DMS153 (cell line): ENCODE measurements at regions not wholly inside any gene's neighbourhood (a gene's known extent, or its start where the extent isn't known, plus 50 kb on each side); places are given as distances from the start of the nearest gene placed in this dataset.

Experiments used
- DNase-seq: peaks from one replicate; lab custom pipeline; 2025; lab: John Stamatoyannopoulos, UW

GRCh38 chr2:196360650-196361049 lies 189.3 kb upstream of the STK17B start:
- no peak for DNase-seq

GRCh38 chr2:196361606-196362326 lies 190.4 kb upstream of the STK17B start:
- no peak for DNase-seq

GRCh38 chr2:196362973-196363549 lies 191.7 kb upstream of the STK17B start:
- DNase-seq, result no peak

- DNase-seq, result no peak
Observed at GRCh38 chr2:196365145-196365544, 193.8 kb upstream of the STK17B start.

DNA sequence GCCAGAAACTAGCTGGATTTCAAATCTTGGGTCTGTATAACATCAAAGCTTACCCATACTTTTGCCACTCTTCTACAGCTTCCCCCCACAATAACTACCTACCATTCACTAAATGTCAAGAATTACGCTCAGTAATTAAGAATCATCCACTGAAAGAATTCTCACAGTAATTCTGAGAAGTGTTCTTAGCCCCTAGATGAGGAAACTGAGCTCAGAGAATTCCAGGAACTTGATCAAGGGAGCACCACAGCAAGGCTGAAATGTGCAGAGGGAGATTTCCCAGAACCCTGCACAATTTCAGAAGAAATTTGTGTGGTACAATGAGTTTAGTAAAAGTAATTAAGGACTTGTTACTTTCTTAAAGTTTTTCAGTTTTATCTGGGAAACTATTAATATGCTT lies 194.5 kb upstream of the STK17B start:
- no peak for DNase-seq

GRCh38 chr2:196367633-196368032 lies 196.3 kb upstream of the STK17B start:
- DNase-seq, result no peak

- no peak for DNase-seq
Observed at GRCh38 chr2:196368546-196369225, 197.3 kb upstream of the STK17B start.

DNA sequence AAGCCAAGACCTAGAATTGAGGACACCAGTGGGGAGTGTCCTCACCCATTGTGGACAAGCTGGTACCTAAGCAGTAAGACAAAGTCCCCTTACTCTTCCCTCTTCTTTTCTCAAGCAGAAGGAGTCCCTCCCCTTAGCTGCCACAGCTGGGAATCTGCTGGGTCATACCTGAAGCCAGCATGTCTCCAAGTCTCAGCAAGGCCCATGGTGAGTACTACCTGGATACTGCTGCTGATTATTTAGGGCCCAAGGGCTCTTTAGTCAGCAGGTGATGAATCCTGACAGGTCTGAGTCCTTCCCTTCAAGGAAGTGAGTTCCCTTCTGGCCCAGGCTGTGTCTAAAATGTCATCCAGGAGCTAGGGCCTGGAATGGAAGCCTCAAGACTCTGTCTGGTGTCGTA lies 198.6 kb upstream of the STK17B start:
- DNase-seq, result no peak

DNA sequence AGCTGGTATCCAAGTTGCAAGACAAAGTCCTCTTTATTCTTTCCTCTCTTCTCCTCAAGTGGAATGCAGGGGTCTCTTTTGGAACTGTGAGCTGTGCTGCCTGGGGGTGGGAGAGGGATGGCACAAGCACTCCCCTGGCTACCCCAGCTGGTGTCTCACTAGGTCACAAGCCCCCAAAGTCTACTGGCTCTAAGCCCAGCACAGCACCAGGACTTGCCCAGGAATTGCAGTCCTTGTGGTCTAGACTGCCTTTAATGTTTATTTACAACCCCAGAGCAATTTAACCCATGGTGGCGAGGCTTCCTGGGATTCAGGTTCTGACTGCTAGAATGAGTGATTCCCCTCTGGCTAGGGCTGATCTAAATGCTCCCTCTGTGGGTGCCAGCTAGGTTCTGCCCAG lies 199.0 kb upstream of the STK17B start:
- no peak for DNase-seq

DNA sequence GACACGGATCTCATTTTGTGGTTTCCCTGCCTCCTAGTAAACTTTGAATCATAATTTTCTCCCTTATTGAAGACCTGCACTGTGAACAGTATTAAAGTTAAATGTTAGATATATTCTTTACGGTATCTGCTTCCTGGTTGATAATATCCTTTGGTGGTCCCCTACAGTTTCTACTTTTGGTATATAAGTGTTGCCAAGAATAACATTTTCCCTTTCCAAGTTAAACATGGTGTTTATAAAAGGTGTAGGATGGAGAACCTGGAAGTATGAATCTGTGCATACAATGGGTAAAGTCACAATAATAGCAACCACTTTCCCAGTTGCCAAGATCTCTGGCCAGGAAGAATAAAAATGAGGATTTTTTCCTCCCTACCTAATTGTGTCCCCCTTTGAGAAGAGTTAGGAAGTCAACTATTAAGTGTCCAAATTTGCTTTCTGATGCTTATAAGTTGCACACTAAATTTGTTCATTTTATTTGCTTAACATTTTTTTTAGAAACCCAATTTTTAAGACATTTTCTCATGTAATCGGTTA lies 201.0 kb upstream of the STK17B start:
- DNase-seq, result no peak

DNA sequence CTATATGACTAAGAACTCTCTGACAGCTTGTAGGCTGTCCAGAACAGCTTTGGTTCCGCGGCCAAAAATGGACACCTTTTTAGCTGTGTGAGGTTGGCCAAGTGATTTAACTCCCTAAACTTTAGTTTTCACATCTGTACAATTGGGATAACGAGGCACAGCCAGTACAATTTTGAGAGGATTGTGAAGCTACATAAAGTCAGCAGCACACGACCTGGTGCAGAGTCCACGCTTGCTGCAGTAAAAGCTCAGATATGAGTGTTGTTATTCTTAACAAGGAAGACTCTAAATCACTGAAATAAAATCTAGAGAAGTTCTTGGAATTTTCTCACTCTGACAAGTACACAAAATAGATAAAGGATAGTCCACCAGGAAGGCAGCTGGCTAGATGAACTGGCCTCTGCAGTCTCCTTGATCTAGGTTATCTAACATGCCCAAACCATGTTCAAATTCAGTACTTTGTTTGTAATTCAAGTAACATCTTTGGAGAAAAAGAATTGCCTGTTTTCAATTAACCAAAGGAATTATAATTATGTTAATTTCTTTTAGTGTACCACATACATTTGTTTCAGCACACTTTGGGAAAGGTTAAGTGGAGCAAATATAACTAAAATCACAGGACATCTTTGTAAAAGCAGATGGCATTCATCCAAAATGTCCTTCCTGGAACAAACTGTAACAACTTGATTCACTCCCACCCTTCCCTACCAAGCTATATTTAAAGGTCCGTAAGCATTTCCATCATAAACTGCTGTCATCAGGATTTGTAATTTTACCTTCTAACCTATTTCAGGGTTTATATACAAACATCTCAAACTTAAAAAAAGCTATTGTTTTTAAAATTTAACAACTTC lies 201.7 kb upstream of the STK17B start:
- no peak for DNase-seq

DNA sequence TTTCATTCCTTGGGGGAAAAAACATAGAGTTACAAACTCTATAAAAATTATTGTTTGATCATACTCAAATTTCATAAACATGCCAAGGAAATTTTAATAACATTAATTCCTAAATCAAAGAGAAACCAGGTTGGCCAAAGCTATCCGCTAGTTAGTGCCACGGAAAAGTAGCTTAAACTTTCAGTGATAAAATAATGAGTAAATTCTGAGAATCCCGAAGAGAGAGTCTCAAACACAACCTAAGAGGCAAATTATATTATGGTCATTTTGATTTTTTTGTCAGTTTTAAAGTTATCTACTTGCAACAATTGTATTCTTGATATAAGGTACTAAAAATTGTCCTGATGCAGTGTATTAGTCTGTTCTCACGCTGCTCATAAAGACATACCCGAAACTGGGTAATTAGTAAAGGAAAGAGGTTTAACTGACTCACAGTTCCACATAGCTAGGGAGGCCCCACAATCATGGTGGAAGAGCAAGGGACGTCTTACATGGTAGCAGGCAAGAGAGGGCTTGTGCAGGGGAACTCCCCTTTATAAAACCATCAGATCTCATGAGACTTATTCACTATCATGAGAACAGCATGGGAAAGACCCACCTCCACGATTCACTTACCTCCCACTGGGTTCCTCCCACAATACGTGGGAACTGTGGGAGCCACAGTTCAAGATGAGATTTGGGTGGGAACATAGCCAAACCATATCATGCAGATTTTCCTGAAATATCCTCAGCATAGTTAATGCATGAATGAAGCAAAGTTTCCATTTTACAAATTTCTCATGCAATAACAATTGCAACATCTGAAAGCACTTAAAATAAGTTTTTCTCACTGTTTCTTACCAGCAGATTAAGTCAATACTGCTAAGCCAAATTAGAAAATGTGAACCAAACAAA lies 205.9 kb upstream of the STK17B start:
- DNase-seq, result no peak

GRCh38 chr2:196379600-196379999 lies 208.2 kb upstream of the STK17B start:
- no peak for DNase-seq

DNA sequence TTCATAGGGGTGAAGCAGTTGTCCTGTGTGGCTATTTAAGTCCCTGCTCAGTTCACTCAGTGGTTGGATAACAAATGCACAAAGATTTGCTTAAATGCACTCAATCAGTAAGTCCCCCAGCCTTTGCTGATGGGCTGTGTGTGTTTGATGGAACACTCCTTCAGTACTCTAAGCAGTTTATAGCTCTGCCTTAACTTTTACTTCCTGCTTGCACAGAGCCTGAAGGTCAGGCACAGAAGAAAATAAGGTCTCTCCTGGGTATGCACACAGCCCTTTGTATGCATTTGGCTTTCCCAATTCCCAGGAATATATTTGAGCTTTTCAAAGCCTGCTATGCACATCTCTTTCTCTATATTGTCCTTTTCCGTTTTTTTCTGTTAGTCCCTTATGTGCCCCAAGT lies 208.7 kb upstream of the STK17B start:
- DNase-seq, result no peak

- no peak for DNase-seq
Observed at GRCh38 chr2:196380575-196380974, 209.2 kb upstream of the STK17B start.

GRCh38 chr2:196381464-196381863 lies 210.1 kb upstream of the STK17B start:
- DNase-seq, result no peak

DNA sequence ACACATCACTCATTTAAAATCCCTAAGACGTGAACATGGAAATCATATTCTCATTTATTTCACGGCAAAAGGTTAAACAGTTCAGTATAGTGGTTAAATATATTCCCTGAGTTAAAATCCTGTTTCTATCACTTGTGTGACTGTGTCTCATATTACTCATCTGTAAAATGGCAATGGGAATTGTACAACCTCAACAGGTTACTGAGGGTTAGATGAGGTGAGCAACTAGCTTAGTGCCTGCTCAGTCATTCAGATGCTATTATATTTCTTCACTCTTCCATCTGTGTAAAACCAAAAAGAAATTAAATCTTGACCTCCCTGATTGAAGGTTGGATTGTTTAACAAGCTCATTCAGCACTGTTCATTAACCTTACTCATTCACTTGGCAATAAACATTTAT lies 212.4 kb upstream of the STK17B start:
- no peak for DNase-seq

DNA sequence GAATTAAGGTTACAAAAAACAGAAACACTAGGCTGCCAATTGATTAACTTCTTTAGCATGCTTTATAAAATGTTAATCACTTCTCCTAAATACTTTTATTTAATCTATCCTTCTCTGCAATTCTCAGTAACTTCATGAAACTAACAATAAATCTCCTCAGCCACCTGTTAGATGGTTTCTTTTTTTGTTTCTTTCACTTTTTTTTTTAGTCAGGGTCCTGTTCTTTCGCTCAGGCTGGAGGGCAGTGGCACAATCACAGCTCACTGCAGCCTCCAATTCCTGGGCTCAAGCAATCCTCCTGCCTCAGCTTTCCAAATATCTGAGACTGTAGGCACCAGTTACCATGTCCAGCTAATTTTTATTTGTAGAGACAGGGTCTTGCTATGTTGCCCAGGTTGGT lies 213.4 kb upstream of the STK17B start:
- DNase-seq, result no peak

- no peak for DNase-seq
Observed at GRCh38 chr2:196389670-196390069, 218.3 kb upstream of the STK17B start.

DNA sequence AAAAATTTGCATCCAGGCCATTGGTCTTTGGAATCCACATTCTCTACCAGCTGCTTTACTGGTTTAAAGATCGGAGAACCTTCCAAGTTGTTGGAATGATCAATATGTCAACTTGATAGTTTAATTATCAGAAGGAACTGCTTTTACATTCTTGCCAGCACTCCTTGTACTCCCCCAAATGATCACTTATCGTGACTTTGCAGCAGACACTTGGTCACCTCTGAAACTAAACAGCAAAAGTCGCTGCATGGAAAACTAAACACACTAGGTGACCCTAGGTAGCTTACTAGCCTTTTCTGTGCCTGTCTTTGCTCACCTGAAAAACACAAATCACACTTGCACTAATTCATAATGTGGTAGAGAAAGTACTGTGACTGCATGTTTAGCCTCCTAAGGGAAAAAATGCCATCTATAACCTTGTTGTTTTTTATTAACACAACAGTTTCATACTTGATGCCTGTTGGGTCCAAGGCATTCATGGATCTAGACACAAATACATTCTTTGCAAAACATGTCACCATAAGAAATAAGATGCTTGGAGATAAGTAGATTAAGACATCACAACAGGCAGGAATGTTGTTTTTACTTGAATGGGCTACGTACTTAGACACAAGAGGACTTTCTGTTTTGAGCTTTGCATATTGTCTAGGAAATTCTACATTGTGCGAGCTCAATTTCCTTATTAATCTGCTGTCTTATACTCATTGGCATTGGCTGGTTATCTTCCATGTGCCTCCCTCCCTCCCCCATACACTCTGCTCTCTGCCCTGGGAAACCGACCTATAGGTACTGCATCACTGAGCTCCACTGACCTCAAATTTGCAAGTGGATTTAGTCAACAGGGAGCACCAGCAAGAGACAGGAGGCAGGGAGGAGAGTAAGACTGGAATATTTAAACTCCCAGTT lies 219.1 kb upstream of the STK17B start:
- DNase-seq, result no peak
